ENCODE measurements at regions not wholly inside any gene's neighbourhood (a gene's known extent, or its start where the extent isn't known, plus 50 kb on each side); places are given as distances from the start of the nearest gene placed in this dataset.
A peak's percentile ranks its signal among the peaks of the same experiment; 100 is the strongest.

DNA sequence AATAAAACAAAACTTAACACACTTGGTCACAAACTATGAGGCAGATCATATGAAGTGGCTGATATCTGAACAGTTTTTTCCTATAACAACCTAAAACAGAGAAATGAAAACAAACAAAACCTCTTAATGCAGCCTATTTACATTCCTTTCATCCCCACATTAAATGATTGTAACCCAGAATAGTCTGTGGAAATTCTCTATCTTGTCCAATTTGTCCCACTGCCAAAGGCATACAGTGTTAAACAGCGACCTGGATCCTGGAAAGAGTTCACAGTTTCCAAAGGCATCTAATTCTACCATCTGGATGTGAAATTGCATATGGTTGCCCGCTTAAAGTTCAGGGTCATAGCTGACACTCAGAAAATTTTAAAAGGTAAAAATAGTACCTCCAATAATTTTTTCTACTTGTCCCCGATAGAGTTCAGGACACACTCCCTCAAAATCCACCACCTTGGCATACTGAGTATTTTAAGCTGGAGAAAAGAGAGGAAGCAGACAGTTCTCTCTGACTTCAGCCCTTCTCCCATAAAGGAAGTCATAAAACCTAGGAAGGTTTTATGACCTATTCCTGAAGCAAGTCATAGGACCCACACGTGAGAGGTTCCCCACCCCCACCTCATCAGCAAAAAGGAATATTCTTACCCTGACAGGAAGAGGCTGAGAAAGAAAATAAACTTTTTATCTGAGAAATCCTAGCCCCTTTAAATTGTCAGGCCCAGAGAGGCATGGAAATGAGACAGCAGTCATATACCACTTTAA lies 270.2 kb downstream of the PAPSS1 start:
- Histone ChIP-seq H3F3A (replicated peaks; ENCODE audit: low read depth) (no peaks in the 10 kb centered on the region), H4K20me1 (replicated peaks; ENCODE audit: insufficient read depth) (no peaks in the 10 kb centered on the region), H3K4me2 (no peak overlapping the region), H3K4me1 (ENCODE audit: insufficient read depth) (no peaks in the 10 kb centered on the region), H3K9me2 (ENCODE audit: insufficient read depth) (peaks cover 3% of the 10 kb centered on the region; the same call in 1 of the 2 replicates), H3K27ac (ENCODE audit: low read depth) (no peak overlapping the region), H3K79me2 (replicated peaks; ENCODE audit: insufficient read depth) (no peaks in the 10 kb centered on the region), H2AFZ (0 out of 2 replicates have a peak overlapping the region, but pooled peaks have one; percentile 4), H3K4me3 (no peak overlapping the region), H3K27me3 (ENCODE audit: insufficient read depth) (no peaks in the 10 kb centered on the region), H3K36me3 (ENCODE audit: insufficient read depth) (no peaks in the 10 kb centered on the region)
- no peak overlapping the region for H3K27ac Mint-ChIP-seq
- no peaks in the 10 kb centered on the region; the same call in 2 of the 3 replicates for H3K36me3 Mint-ChIP-seq (ENCODE audit: low read depth)
- ATAC-seq = no peak
- no peaks in the 10 kb centered on the region for H3K4me1 Mint-ChIP-seq
- no peaks in the 10 kb centered on the region for H3K27me3 Mint-ChIP-seq (ENCODE audit: insufficient read depth, low read depth, poor library complexity)
- DNase-seq (ENCODE audit: low spot score) = no peak
- H3K9me3 Mint-ChIP-seq = no peaks in the 10 kb centered on the region
- H3K4me3 Mint-ChIP-seq = no peak overlapping the region
- TF ChIP-seq, protein P1, sequence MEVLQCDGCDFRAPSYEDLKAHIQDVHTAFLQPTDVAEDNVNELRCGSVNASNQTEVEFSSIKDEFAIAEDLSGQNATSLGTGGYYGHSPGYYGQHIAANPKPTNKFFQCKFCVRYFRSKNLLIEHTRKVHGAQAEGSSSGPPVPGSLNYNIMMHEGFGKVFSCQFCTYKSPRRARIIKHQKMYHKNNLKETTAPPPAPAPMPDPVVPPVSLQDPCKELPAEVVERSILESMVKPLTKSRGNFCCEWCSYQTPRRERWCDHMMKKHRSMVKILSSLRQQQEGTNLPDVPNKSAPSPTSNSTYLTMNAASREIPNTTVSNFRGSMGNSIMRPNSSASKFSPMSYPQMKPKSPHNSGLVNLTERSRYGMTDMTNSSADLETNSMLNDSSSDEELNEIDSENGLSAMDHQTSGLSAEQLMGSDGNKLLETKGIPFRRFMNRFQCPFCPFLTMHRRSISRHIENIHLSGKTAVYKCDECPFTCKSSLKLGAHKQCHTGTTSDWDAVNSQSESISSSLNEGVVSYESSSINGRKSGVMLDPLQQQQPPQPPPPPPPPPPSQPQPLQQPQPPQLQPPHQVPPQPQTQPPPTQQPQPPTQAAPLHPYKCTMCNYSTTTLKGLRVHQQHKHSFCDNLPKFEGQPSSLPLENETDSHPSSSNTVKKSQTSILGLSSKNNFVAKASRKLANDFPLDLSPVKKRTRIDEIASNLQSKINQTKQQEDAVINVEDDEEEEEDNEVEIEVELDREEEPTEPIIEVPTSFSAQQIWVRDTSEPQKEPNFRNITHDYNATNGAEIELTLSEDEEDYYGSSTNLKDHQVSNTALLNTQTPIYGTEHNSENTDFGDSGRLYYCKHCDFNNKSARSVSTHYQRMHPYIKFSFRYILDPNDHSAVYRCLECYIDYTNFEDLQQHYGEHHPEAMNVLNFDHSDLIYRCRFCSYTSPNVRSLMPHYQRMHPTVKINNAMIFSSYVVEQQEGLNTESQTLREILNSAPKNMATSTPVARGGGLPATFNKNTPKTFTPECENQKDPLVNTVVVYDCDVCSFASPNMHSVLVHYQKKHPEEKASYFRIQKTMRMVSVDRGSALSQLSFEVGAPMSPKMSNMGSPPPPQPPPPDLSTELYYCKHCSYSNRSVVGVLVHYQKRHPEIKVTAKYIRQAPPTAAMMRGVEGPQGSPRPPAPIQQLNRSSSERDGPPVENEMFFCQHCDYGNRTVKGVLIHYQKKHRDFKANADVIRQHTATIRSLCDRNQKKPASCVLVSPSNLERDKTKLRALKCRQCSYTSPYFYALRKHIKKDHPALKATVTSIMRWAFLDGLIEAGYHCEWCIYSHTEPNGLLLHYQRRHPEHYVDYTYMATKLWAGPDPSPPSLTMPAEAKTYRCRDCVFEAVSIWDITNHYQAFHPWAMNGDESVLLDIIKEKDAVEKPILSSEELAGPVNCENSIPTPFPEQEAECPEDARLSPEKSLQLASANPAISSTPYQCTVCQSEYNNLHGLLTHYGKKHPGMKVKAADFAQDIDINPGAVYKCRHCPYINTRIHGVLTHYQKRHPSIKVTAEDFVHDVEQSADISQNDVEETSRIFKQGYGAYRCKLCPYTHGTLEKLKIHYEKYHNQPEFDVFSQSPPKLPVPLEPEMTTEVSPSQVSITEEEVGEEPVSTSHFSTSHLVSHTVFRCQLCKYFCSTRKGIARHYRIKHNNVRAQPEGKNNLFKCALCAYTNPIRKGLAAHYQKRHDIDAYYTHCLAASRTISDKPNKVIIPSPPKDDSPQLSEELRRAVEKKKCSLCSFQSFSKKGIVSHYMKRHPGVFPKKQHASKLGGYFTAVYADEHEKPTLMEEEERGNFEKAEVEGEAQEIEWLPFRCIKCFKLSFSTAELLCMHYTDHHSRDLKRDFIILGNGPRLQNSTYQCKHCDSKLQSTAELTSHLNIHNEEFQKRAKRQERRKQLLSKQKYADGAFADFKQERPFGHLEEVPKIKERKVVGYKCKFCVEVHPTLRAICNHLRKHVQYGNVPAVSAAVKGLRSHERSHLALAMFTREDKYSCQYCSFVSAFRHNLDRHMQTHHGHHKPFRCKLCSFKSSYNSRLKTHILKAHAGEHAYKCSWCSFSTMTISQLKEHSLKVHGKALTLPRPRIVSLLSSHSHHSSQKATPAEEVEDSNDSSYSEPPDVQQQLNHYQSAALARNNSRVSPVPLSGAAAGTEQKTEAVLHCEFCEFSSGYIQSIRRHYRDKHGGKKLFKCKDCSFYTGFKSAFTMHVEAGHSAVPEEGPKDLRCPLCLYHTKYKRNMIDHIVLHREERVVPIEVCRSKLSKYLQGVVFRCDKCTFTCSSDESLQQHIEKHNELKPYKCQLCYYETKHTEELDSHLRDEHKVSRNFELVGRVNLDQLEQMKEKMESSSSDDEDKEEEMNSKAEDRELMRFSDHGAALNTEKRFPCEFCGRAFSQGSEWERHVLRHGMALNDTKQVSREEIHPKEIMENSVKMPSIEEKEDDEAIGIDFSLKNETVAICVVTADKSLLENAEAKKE (CRISPR knock-in tag; IDR thresholded peaks at IDR 0.05) = no peak
- TF ChIP-seq, protein P2, sequence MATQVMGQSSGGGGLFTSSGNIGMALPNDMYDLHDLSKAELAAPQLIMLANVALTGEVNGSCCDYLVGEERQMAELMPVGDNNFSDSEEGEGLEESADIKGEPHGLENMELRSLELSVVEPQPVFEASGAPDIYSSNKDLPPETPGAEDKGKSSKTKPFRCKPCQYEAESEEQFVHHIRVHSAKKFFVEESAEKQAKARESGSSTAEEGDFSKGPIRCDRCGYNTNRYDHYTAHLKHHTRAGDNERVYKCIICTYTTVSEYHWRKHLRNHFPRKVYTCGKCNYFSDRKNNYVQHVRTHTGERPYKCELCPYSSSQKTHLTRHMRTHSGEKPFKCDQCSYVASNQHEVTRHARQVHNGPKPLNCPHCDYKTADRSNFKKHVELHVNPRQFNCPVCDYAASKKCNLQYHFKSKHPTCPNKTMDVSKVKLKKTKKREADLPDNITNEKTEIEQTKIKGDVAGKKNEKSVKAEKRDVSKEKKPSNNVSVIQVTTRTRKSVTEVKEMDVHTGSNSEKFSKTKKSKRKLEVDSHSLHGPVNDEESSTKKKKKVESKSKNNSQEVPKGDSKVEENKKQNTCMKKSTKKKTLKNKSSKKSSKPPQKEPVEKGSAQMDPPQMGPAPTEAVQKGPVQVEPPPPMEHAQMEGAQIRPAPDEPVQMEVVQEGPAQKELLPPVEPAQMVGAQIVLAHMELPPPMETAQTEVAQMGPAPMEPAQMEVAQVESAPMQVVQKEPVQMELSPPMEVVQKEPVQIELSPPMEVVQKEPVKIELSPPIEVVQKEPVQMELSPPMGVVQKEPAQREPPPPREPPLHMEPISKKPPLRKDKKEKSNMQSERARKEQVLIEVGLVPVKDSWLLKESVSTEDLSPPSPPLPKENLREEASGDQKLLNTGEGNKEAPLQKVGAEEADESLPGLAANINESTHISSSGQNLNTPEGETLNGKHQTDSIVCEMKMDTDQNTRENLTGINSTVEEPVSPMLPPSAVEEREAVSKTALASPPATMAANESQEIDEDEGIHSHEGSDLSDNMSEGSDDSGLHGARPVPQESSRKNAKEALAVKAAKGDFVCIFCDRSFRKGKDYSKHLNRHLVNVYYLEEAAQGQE (IDR thresholded peaks at IDR 0.05; ENCODE audit: unreplicated experiment) = no peak
- no peak for TF ChIP-seq POLR2AphosphoS5 (IDR thresholded peaks at IDR 0.05; ENCODE audit: low read depth)
- no peak for TF ChIP-seq EZH2phosphoT487 (IDR thresholded peaks at IDR 0.05; ENCODE audit: unreplicated experiment)
- no peak for TF ChIP-seq STAT1 (IDR thresholded peaks at IDR 0.05; ENCODE audit: unreplicated experiment)
- TF ChIP-seq, protein P3, sequence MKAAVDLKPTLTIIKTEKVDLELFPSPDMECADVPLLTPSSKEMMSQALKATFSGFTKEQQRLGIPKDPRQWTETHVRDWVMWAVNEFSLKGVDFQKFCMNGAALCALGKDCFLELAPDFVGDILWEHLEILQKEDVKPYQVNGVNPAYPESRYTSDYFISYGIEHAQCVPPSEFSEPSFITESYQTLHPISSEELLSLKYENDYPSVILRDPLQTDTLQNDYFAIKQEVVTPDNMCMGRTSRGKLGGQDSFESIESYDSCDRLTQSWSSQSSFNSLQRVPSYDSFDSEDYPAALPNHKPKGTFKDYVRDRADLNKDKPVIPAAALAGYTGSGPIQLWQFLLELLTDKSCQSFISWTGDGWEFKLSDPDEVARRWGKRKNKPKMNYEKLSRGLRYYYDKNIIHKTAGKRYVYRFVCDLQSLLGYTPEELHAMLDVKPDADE (IDR thresholded peaks at IDR 0.05) = no peak
- no peak for TF ChIP-seq ZNF114 (CRISPR knock-in tag; IDR thresholded peaks at IDR 0.05)
- TF ChIP-seq, protein P4, sequence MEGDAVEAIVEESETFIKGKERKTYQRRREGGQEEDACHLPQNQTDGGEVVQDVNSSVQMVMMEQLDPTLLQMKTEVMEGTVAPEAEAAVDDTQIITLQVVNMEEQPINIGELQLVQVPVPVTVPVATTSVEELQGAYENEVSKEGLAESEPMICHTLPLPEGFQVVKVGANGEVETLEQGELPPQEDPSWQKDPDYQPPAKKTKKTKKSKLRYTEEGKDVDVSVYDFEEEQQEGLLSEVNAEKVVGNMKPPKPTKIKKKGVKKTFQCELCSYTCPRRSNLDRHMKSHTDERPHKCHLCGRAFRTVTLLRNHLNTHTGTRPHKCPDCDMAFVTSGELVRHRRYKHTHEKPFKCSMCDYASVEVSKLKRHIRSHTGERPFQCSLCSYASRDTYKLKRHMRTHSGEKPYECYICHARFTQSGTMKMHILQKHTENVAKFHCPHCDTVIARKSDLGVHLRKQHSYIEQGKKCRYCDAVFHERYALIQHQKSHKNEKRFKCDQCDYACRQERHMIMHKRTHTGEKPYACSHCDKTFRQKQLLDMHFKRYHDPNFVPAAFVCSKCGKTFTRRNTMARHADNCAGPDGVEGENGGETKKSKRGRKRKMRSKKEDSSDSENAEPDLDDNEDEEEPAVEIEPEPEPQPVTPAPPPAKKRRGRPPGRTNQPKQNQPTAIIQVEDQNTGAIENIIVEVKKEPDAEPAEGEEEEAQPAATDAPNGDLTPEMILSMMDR (conservative IDR thresholded peaks at IDR 0.05; ENCODE audit: low read depth in 2 of 2) = no peak
- no peak for TF ChIP-seq CREB1 (CRISPR knock-in tag; IDR thresholded peaks at IDR 0.05; ENCODE audit: low read depth)
- TF ChIP-seq NANOG (IDR thresholded peaks at IDR 0.05; ENCODE audit: borderline replicate concordance) = no peak
- TF ChIP-seq EZH2 (IDR thresholded peaks at IDR 0.05; ENCODE audit: low read depth, unreplicated experiment) = no peak
- TF ChIP-seq ZNF331 (CRISPR knock-in tag; IDR thresholded peaks at IDR 0.05; ENCODE audit: low read depth) = no peak
- TF ChIP-seq JUNB (IDR thresholded peaks at IDR 0.05; ENCODE audit: unreplicated experiment) = no peak

Measured in GM23338 (cell line).